ENCODE measurements at regions not wholly inside any gene's neighbourhood (a gene's known extent, or its start where the extent isn't known, plus 50 kb on each side); places are given as distances from the start of the nearest gene placed in this dataset.

- Histone ChIP-seq H3K4me1 (replicated peaks in 1 of 2) (no peaks in the 10 kb centered on the region), H3K27ac (no peak overlapping the region), H3K4me3 (peak overlapping the region in 1 of 5 donors; percentile 8)
- ATAC-seq (replicated peaks in 6 of 8), result peak in 5 of 8 experiments; percentile 70 to 98 (median 89)
- 3 to 48% (median 36%) methylated on average over 2 to 6 of the region's 6 CpGs for WGBS, 10 experiments
- in situ Hi-C loops (cut with MboI; ENCODE audit: low pct_unique_long_range_greater_than_20kb in 2 of 9, low sequenced_read_pairs in 9 of 9, unreplicated experiment in 9 of 9), result no loop called here
Observed at GRCh38 chr12:127083008-127083949, 1183.7 kb upstream of the TMEM132C start.

GRCh38 chr12:127101076-127101475 is 1165.9 kb upstream of the TMEM132C start:
- Histone ChIP-seq H3K27ac (no peak overlapping the region), H3K4me1 (replicated peaks in 1 of 2) (no peaks in the 10 kb centered on the region), H3K4me3 (no peak overlapping the region)
- ATAC-seq (replicated peaks in 6 of 8), result no peak
- 20 to 80% (median 37%) methylated on average over 1 of the region's 1 CpG; no CpG with 5 or more reads in 4 of the 10 experiments for WGBS, 10 experiments
- in situ Hi-C loops (cut with MboI; ENCODE audit: low pct_unique_long_range_greater_than_20kb in 2 of 9, low sequenced_read_pairs in 9 of 9, unreplicated experiment in 9 of 9), result loop anchor here in 3 of 9 experiments (10.0 to 25.0 kb wide), 4 partner anchors 186 to 286 kb away; no protein-coding TSS in a partner anchor

- H3K4me3 ChIP-seq, result no peak overlapping the region
- 20 to 100% (median 96%) methylated on average over 1 to 3 of the region's 3 CpGs; no CpG with 5 or more reads in 2 of the 10 experiments for WGBS, 10 experiments
- H3K4me1 ChIP-seq (replicated peaks in 1 of 2), result no peaks in the 10 kb centered on the region
- no peak for ATAC-seq (replicated peaks in 6 of 8)
- in situ Hi-C loops (cut with MboI; ENCODE audit: low pct_unique_long_range_greater_than_20kb in 2 of 9, low sequenced_read_pairs in 9 of 9, unreplicated experiment in 9 of 9), result loop anchor here in 3 of 9 experiments (10.0 to 25.0 kb wide), 4 partner anchors 181 to 281 kb away; no protein-coding TSS in a partner anchor
- H3K27ac ChIP-seq, result no peak overlapping the region
Observed at GRCh38 chr12:127106041-127106440, 1160.9 kb upstream of the TMEM132C start.

- H3K4me3 ChIP-seq, result no peak overlapping the region
- in situ Hi-C loops (cut with MboI; ENCODE audit: low pct_unique_long_range_greater_than_20kb in 2 of 9, low sequenced_read_pairs in 9 of 9, unreplicated experiment in 9 of 9), result loop anchor here in 3 of 9 experiments (10.0 to 25.0 kb wide), 4 partner anchors 181 to 281 kb away; no protein-coding TSS in a partner anchor
- WGBS, 10 experiments, result 13 to 100% (median 73%) methylated on average over 1 of the region's 1 CpG; no CpG with 5 or more reads in 2 of the 10 experiments
- H3K4me1 ChIP-seq (replicated peaks in 1 of 2), result no peaks in the 10 kb centered on the region
- H3K27ac ChIP-seq, result no peak overlapping the region
- peak in 1 of 8 experiments; percentile 88 for ATAC-seq (replicated peaks in 6 of 8)
Observed at GRCh38 chr12:127106697-127107096, 1160.3 kb upstream of the TMEM132C start.

- Histone ChIP-seq H3K27ac (no peak overlapping the region), H3K4me1 (replicated peaks in 1 of 2) (no peaks in the 10 kb centered on the region), H3K4me3 (no peak overlapping the region)
- in situ Hi-C loops (cut with MboI; ENCODE audit: low pct_unique_long_range_greater_than_20kb in 2 of 9, low sequenced_read_pairs in 9 of 9, unreplicated experiment in 9 of 9), result loop anchor here in 3 of 9 experiments (10.0 to 25.0 kb wide), 4 partner anchors 180 to 280 kb away; no protein-coding TSS in a partner anchor
- ATAC-seq (replicated peaks in 6 of 8), result no peak
- 11 to 94% (median 71%) methylated on average over 1 to 3 of the region's 3 CpGs; no CpG with 5 or more reads in 1 of the 10 experiments for WGBS, 10 experiments
Observed at GRCh38 chr12:127107744-127108143, 1159.2 kb upstream of the TMEM132C start.

GRCh38 chr12:127108360-127109215 is 1158.4 kb upstream of the TMEM132C start:
- WGBS, 10 experiments, result 0 to 60% (median 22%) methylated on average over 1 to 7 of the region's 7 CpGs
- in situ Hi-C loops (cut with MboI; ENCODE audit: low pct_unique_long_range_greater_than_20kb in 2 of 9, low sequenced_read_pairs in 9 of 9, unreplicated experiment in 9 of 9), result loop anchor here in 3 of 9 experiments (10.0 to 25.0 kb wide), 4 partner anchors 179 to 279 kb away; no protein-coding TSS in a partner anchor
- no peak overlapping the region for H3K27ac ChIP-seq

GRCh38 chr12:127113945-127114344 is 1153.0 kb upstream of the TMEM132C start:
- Histone ChIP-seq H3K4me1 (replicated peaks in 1 of 2) (no peaks in the 10 kb centered on the region), H3K4me3 (no peak overlapping the region), H3K27ac (no peak overlapping the region)
- 23 to 100% (median 72%) methylated on average over 1 to 2 of the region's 2 CpGs; no CpG with 5 or more reads in 1 of the 10 experiments for WGBS, 10 experiments
- ATAC-seq (replicated peaks in 6 of 8), result no peak
- in situ Hi-C loops (cut with MboI; ENCODE audit: low pct_unique_long_range_greater_than_20kb in 2 of 9, low sequenced_read_pairs in 9 of 9, unreplicated experiment in 9 of 9), result loop anchor here in 2 of 9 experiments (25.0 kb wide), 2 partner anchors 173 to 273 kb away; no protein-coding TSS in a partner anchor

More at GRCh38 chr12:127108360-127109215, 1158.4 kb upstream of the TMEM132C start:
- Histone ChIP-seq H3K4me1 (replicated peaks in 1 of 2) (no peaks in the 10 kb centered on the region), H3K4me3 (no peak overlapping the region)
- ATAC-seq (replicated peaks in 6 of 8), result peak in 3 of 8 experiments; percentile 97 to 98 (median 98)

GRCh38 chr12:127115468-127116035 is 1151.4 kb upstream of the TMEM132C start:
- WGBS, 10 experiments, result 8 to 100% (median 56%) methylated on average over 1 to 4 of the region's 4 CpGs
- Histone ChIP-seq H3K4me3 (no peak overlapping the region), H3K4me1 (replicated peaks in 1 of 2) (no peaks in the 10 kb centered on the region), H3K27ac (no peak overlapping the region)
- peak in 2 of 8 experiments; percentile 87 to 97 for ATAC-seq (replicated peaks in 6 of 8)
- in situ Hi-C loops (cut with MboI; ENCODE audit: low pct_unique_long_range_greater_than_20kb in 2 of 9, low sequenced_read_pairs in 9 of 9, unreplicated experiment in 9 of 9), result loop anchor here in 2 of 9 experiments (25.0 kb wide), 2 partner anchors 172 to 272 kb away; no protein-coding TSS in a partner anchor

GRCh38 chr12:127118251-127118650 is 1148.7 kb upstream of the TMEM132C start:
- no peak overlapping the region for H3K27ac ChIP-seq
- H3K4me3 ChIP-seq, result no peak overlapping the region
- in situ Hi-C loops (cut with MboI; ENCODE audit: low pct_unique_long_range_greater_than_20kb in 2 of 9, low sequenced_read_pairs in 9 of 9, unreplicated experiment in 9 of 9), result loop anchor here in 2 of 9 experiments (25.0 kb wide), 2 partner anchors 169 to 269 kb away; no protein-coding TSS in a partner anchor
- WGBS, 10 experiments, result 14 to 77% (median 46%) methylated on average over 1 to 3 of the region's 3 CpGs
- ATAC-seq (replicated peaks in 6 of 8), result no peak
- H3K4me1 ChIP-seq (replicated peaks in 1 of 2), result no peaks in the 10 kb centered on the region

- 0 to 100% (median 63%) methylated on average over 1 to 2 of the region's 2 CpGs; no CpG with 5 or more reads in 1 of the 10 experiments for WGBS, 10 experiments
- H3K27ac ChIP-seq, result no peak overlapping the region
- in situ Hi-C loops (cut with MboI; ENCODE audit: low pct_unique_long_range_greater_than_20kb in 2 of 9, low sequenced_read_pairs in 9 of 9, unreplicated experiment in 9 of 9), result loop anchor here in 2 of 9 experiments (25.0 kb wide), 2 partner anchors 168 to 268 kb away; no protein-coding TSS in a partner anchor
- no peak overlapping the region for H3K4me3 ChIP-seq
- no peak for ATAC-seq (replicated peaks in 6 of 8)
- no peaks in the 10 kb centered on the region for H3K4me1 ChIP-seq (replicated peaks in 1 of 2)
Observed at GRCh38 chr12:127119600-127120140, 1147.3 kb upstream of the TMEM132C start.

- H3K4me3 ChIP-seq, result no peak overlapping the region
- no peak overlapping the region for H3K27ac ChIP-seq
- WGBS, 10 experiments, result 29 to 96% (median 89%) methylated on average over 1 to 3 of the region's 3 CpGs; no CpG with 5 or more reads in 3 of the 10 experiments
- no peaks in the 10 kb centered on the region for H3K4me1 ChIP-seq (replicated peaks in 1 of 2)
- ATAC-seq (replicated peaks in 6 of 8), result no peak
- in situ Hi-C loops (cut with MboI; ENCODE audit: low pct_unique_long_range_greater_than_20kb in 2 of 9, low sequenced_read_pairs in 9 of 9, unreplicated experiment in 9 of 9), result loop anchor here in 2 of 9 experiments (25.0 kb wide), 2 partner anchors 166 to 266 kb away; no protein-coding TSS in a partner anchor
Observed at GRCh38 chr12:127120851-127121250, 1146.1 kb upstream of the TMEM132C start.

Data from motor neuron (in vitro differentiated cells).